HG03342 (cell line): ENCODE measurements at regions not wholly inside any gene's neighbourhood (a gene's known extent, or its start where the extent isn't known, plus 50 kb on each side); places are given as distances from the start of the nearest gene placed in this dataset.

Experiments used
- ATAC-seq: cut with Tn5 transposase; IDR thresholded peaks from one replicate; pipeline ENCODE4 v1.9.1; 2021; ENCODE audit warnings: mild to moderate bottlenecking, moderate library complexity; ENCODE audit not compliant: unreplicated experiment

DNA sequence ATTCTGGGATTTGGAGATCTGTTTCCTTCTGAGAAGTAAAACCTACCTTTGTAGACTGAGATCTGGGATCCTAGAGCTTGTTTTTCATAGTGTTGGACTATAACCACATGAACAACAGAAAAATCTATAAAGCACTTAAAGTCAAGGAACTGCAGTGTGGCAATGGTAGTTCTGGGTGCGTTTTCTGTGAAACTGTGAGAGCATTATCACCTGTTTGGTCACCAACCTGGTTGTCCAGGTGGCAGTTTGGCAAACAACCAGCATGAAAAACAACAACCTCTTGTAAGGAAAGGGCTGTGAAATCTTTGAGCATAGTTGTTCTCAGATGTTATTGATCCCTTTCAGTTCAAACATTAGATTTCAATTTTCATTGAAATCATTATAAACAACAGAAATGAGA, 215.8 kb upstream of the CITED2 start:
- ATAC-seq, result no peak

DNA sequence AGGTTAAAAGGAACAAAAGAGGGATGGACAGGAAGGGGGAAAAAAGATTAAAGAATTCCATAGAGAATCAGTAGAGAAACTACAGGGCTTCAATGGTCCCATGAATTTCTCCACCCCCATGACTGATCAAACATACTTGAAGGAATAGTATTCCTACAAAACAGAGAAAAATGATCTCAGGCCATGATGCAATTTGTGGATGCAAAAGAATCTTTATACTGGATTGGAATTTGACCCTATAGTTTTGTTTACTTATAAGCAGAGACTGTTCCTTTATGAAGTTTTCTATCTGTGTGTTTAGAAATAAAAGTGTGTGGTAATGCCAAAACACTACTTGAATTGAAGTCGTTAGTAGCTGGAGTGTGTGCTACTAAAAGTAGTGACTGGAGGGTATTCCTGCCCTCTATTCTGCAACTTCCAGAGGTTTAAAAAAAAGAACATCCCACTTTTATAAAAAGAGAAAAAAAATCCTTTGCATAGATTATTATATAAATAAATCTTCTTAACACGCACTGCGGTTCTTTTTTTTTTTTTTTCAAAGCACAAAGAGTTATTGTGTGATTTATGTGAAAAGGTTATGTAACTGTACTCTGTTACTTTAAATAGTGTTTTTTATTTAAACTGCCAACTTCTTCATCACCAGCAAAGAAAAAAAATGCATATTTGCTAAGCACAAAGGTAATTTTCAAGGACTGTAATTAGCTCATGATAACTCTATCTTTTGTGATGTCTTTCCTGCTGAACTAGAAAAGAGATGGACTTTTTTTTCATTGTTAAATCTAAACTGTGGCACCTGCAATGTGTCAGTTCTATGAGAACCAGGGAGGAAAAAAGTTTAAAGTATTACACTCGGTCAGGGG, 214.5 kb upstream of the CITED2 start:
- ATAC-seq, result no peak

- ATAC-seq, result no peak
These were observed 213.7 kb upstream of the CITED2 start for GRCh38 chr6:139588076-139588639.

GRCh38 chr6:139587469-139587868, 213.0 kb upstream of the CITED2 start:
- no peak for ATAC-seq

GRCh38 chr6:139586273-139586672, 211.8 kb upstream of the CITED2 start:
- no peak for ATAC-seq

- no peak for ATAC-seq
These were observed 210.2 kb upstream of the CITED2 start for GRCh38 chr6:139584599-139584998.

- ATAC-seq, result no peak
These were observed 209.0 kb upstream of the CITED2 start for GRCh38 chr6:139583420-139583819.

DNA sequence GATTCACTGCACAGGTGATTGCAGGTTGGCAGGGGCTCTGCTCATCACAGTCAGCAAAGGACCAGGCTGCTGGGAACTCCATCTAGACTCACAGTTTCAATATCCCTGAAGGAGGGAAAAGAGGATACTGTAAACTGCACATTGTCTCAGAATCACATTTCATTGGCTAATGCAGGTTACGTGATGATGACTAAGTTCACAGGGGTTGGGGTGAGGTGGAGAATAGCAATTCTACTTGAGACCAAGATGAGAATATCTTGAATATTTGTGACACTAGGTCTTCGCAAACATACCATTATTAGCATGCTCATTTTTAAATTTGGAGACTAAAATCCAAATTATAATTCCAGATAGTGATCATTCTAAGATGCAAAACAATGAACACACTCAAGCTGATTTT, 208.5 kb upstream of the CITED2 start:
- ATAC-seq, result no peak

DNA sequence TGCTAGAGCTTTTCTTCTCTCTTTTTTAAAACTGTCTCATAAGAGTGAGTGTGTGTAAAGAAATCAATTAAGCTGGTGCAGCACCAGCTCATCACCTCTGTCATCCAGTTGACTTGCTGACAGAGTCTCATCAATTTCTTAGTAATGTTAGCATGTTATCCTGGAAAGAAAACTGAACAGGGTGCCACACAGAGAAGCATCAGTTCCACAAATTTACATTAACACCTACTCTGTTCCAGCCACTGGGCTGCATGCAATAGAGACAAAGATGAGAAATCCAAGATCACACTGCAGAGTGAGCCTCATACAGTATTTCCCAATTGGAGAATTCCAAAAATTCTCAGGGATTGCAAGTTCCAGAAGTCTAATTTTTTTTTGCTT, 207.0 kb upstream of the CITED2 start:
- no peak for ATAC-seq

- ATAC-seq, result peak; percentile 67
These were observed 206.4 kb upstream of the CITED2 start for GRCh38 chr6:139580592-139581484.

DNA sequence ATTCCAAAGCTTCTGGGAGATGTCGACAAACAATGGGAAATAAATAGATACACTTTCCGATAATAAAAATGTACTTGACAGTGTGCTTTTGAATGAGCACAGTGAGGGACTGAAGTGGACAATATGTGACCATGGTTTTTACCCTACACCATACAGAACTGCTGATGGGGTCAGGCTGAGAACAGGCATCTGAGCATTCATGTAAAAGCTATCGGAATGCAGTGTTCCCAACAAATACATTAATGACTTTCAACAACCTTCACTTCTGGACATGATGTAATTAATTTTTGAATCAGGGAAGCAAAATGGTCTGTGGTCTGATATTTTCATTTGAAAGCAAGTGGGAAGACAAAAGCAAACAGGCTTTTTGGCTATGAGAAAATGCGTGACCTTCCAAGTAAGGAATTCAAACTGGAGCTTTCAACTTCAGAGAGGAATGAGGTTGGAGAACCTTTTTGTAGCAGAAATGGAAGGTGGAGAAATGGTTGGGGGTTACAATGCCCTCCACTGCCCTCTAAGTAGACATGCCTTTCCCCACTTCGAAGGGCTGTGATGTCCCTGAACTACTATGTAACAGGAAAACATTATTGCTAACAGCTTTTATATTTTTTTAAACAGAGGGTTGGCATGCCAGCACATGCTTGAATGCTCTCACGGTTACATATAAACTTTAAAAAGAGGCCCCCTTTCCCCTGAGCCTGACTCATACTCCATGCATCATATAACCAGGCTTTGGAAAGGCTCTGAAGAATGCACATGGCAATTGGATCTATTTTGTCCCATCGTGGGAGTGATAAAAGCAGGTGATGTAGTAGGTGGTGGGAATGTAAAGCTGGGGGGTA, 203.5 kb upstream of the CITED2 start:
- ATAC-seq, result no peak

GRCh38 chr6:139577124-139577762, 202.8 kb upstream of the CITED2 start:
- no peak for ATAC-seq

GRCh38 chr6:139572001-139572400, 197.6 kb upstream of the CITED2 start:
- no peak for ATAC-seq

- ATAC-seq, result no peak
These were observed 195.7 kb upstream of the CITED2 start for GRCh38 chr6:139570166-139570565.

GRCh38 chr6:139569566-139569965, 195.1 kb upstream of the CITED2 start:
- ATAC-seq, result no peak

- ATAC-seq, result no peak
These were observed 194.6 kb upstream of the CITED2 start for GRCh38 chr6:139568956-139569538.

GRCh38 chr6:139568151-139568955, 193.9 kb upstream of the CITED2 start:
- no peak for ATAC-seq

- ATAC-seq, result no peak
These were observed 192.6 kb upstream of the CITED2 start for GRCh38 chr6:139567095-139567494.

- no peak for ATAC-seq
These were observed 191.1 kb upstream of the CITED2 start for GRCh38 chr6:139565591-139565990.
